IPS DF 6.9 (cell line): ENCODE measurements at regions not wholly inside any gene's neighbourhood (a gene's known extent, or its start where the extent isn't known, plus 50 kb on each side); places are given as distances from the start of the nearest gene placed in this dataset.

ENCODE experiments used
- DNase-seq: peaks from one replicate; pipeline ENCODE4 v3.0.0-alpha.2; 2013; ENCODE audit warnings: low read depth, low spot score
- H3K27ac ChIP-seq: one replicate; pipeline ENCODE4 v1.5.1; 2013; ENCODE audit warnings: low read length, control low read depth
- H3K27me3 ChIP-seq: 2 replicates; pipeline ENCODE4 v1.6.1; 2013; ENCODE audit warnings: mild to moderate bottlenecking, low read length; ENCODE audit not compliant: control insufficient read depth, insufficient read depth
- H3K36me3 ChIP-seq: 2 replicates; pipeline ENCODE4 v1.6.1; 2013; ENCODE audit warnings: low read length; ENCODE audit not compliant: control insufficient read depth, insufficient read depth
- H3K4me1 ChIP-seq: 2 replicates; pipeline ENCODE4 v1.6.1; 2013; ENCODE audit warnings: low read length; ENCODE audit not compliant: control insufficient read depth, insufficient read depth
- H3K4me3 ChIP-seq: 2 replicates; pipeline ENCODE4 v1.5.1; 2013; ENCODE audit warnings: mild to moderate bottlenecking, low read length
- H3K9me3 ChIP-seq: 2 replicates; pipeline ENCODE4 v1.6.1; 2013; ENCODE audit warnings: low read length, inconsistent platforms; ENCODE audit not compliant: control insufficient read depth, insufficient read depth
- WGBS: extraction: QIAGEN DNeasy Blood & Tissue Kit; methylation state at CpG from one replicate; pipeline ENCODE4 v1.1.7; 2013; ENCODE audit warnings: mixed read lengths, missing lambda C conversion rate; ENCODE audit not compliant: insufficient read length, insufficient coverage; 5-methylcytosine and 5-hydroxymethylcytosine counted together

- no CpG with 5 or more reads among the region's 9 CpGs for WGBS
- no peak for DNase-seq
- H3K4me3 ChIP-seq, result no peak overlapping the region
- H3K27ac ChIP-seq, result no peak overlapping the region
- no peaks in the 10 kb centered on the region for H3K27me3 ChIP-seq
- no peaks in the 10 kb centered on the region; the same call in 1 of the 2 replicates for H3K4me1 ChIP-seq
- H3K9me3 ChIP-seq, result no peaks in the 10 kb centered on the region
- no peaks in the 10 kb centered on the region for H3K36me3 ChIP-seq
Observed at GRCh38 chr12:115094163-115094816, 410.3 kb upstream of the TBX3 start.

GRCh38 chr12:115093261-115093660 is 409.3 kb upstream of the TBX3 start:
- no peaks in the 10 kb centered on the region; the same call in 1 of the 2 replicates for H3K4me1 ChIP-seq
- no peak for DNase-seq
- WGBS, result no CpG with 5 or more reads among the region's 1 CpG
- H3K4me3 ChIP-seq, result no peak overlapping the region
- H3K27me3 ChIP-seq, result no peaks in the 10 kb centered on the region
- no peaks in the 10 kb centered on the region for H3K36me3 ChIP-seq
- no peak overlapping the region for H3K27ac ChIP-seq
- no peaks in the 10 kb centered on the region for H3K9me3 ChIP-seq

- no peak for DNase-seq
- no peaks in the 10 kb centered on the region for H3K36me3 ChIP-seq
- no peaks in the 10 kb centered on the region for H3K9me3 ChIP-seq
- H3K27ac ChIP-seq, result no peak overlapping the region
- H3K4me3 ChIP-seq, result no peak overlapping the region
- no peaks in the 10 kb centered on the region for H3K27me3 ChIP-seq
- no peaks in the 10 kb centered on the region; the same call in 1 of the 2 replicates for H3K4me1 ChIP-seq
- WGBS, result 100% methylated on average over 1 of the region's 4 CpGs
Observed at GRCh38 chr12:115090783-115091182, 406.8 kb upstream of the TBX3 start.

- WGBS, result no CpG with 5 or more reads among the region's 13 CpGs
- DNase-seq, result no peak
- H3K9me3 ChIP-seq, result no peaks in the 10 kb centered on the region
- H3K4me1 ChIP-seq, result no peaks in the 10 kb centered on the region; the same call in 1 of the 2 replicates
- no peaks in the 10 kb centered on the region for H3K36me3 ChIP-seq
- no peaks in the 10 kb centered on the region for H3K27me3 ChIP-seq
- H3K27ac ChIP-seq, result no peak overlapping the region
- no peak overlapping the region for H3K4me3 ChIP-seq
Observed at GRCh38 chr12:115088995-115089841, 405.2 kb upstream of the TBX3 start.

- H3K27ac ChIP-seq, result no peak overlapping the region
- H3K4me3 ChIP-seq, result no peak overlapping the region
- no peaks in the 10 kb centered on the region for H3K27me3 ChIP-seq
- no peaks in the 10 kb centered on the region for H3K4me1 ChIP-seq
- DNase-seq, result no peak
- WGBS, result no CpG with 5 or more reads among the region's 3 CpGs
- no peaks in the 10 kb centered on the region for H3K36me3 ChIP-seq
- no peaks in the 10 kb centered on the region for H3K9me3 ChIP-seq
Observed at GRCh38 chr12:115088328-115088994, 404.5 kb upstream of the TBX3 start.

- no CpG with 5 or more reads among the region's 7 CpGs for WGBS
- H3K27me3 ChIP-seq, result no peaks in the 10 kb centered on the region
Observed at GRCh38 chr12:115085594-115085993, 401.6 kb upstream of the TBX3 start.

GRCh38 chr12:115079760-115080159 is 395.8 kb upstream of the TBX3 start:
- no peak for DNase-seq
- Histone ChIP-seq H3K36me3 (no peaks in the 10 kb centered on the region), H3K4me1 (no peaks in the 10 kb centered on the region), H3K27me3 (no peaks in the 10 kb centered on the region), H3K9me3 (no peaks in the 10 kb centered on the region), H3K27ac (no peak overlapping the region), H3K4me3 (no peak overlapping the region)
- no CpG with 5 or more reads among the region's 4 CpGs for WGBS

More at GRCh38 chr12:115085594-115085993, 401.6 kb upstream of the TBX3 start:
- Histone ChIP-seq H3K36me3 (no peaks in the 10 kb centered on the region), H3K27ac (no peak overlapping the region), H3K9me3 (no peaks in the 10 kb centered on the region), H3K4me3 (no peak overlapping the region), H3K4me1 (no peaks in the 10 kb centered on the region)
- no peak for DNase-seq

GRCh38 chr12:115078990-115079389 is 395.0 kb upstream of the TBX3 start:
- H3K27ac ChIP-seq, result no peak overlapping the region
- H3K36me3 ChIP-seq, result no peaks in the 10 kb centered on the region
- H3K4me1 ChIP-seq, result no peaks in the 10 kb centered on the region
- DNase-seq, result no peak
- WGBS, result no CpG with 5 or more reads among the region's 6 CpGs
- H3K9me3 ChIP-seq, result no peaks in the 10 kb centered on the region
- H3K27me3 ChIP-seq, result no peaks in the 10 kb centered on the region
- no peak overlapping the region for H3K4me3 ChIP-seq

- no peak for DNase-seq
- H3K9me3 ChIP-seq, result no peaks in the 10 kb centered on the region
- no peaks in the 10 kb centered on the region for H3K4me1 ChIP-seq
- no CpG with 5 or more reads among the region's 4 CpGs for WGBS
- no peaks in the 10 kb centered on the region for H3K27me3 ChIP-seq
- no peak overlapping the region for H3K4me3 ChIP-seq
- no peaks in the 10 kb centered on the region for H3K36me3 ChIP-seq
- no peak overlapping the region for H3K27ac ChIP-seq
Observed at GRCh38 chr12:115078334-115078733, 394.4 kb upstream of the TBX3 start.

- Histone ChIP-seq H3K4me1 (0 out of 2 replicates have a peak, but pooled peaks cover 1% of the 10 kb centered on the region), H3K27me3 (no peaks in the 10 kb centered on the region), H3K27ac (no peak overlapping the region), H3K36me3 (no peaks in the 10 kb centered on the region), H3K4me3 (no peak overlapping the region), H3K9me3 (no peaks in the 10 kb centered on the region)
- whole genome bisulfite sequencing, result no CpG with 5 or more reads among the region's 3 CpGs
- DNase-seq, result no peak
Observed at GRCh38 chr12:115075552-115076170, 391.7 kb upstream of the TBX3 start.
